ENCODE measurements at regions not wholly inside any gene's neighbourhood (a gene's known extent, or its start where the extent isn't known, plus 50 kb on each side); places are given as distances from the start of the nearest gene placed in this dataset.
"Not testable (repeated sequence)": the region's sequence is repeated elsewhere in the genome, so short reads cannot be mapped to it uniquely, and the experiment has no call there.

- no peaks in the 10 kb centered on the region for H3K27me3 Mint-ChIP-seq (ENCODE audit: low read depth in 3 of 3)
- no peak overlapping the region for H3K4me3 Mint-ChIP-seq
- H3K36me3 Mint-ChIP-seq, result no peaks in the 10 kb centered on the region
- no peaks in the 10 kb centered on the region for H3K4me1 Mint-ChIP-seq
- DNase-seq, result no peak
- H3K9me3 Mint-ChIP-seq, result peaks cover 3 to 29% (median 10%) of the 10 kb centered on the region in 6 donors
- no peak overlapping the region for H3K27ac Mint-ChIP-seq
Observed at GRCh38 chr4:66804979-66805378, 740.3 kb downstream of the CENPC start.

- Mint-ChIP-seq H3K4me3 (no peak overlapping the region), H3K4me1 (no peaks in the 10 kb centered on the region), H3K27ac (no peak overlapping the region), H3K9me3 (peaks cover 0 to 11% (median 7%) of the 10 kb centered on the region in 6 donors), H3K36me3 (no peaks in the 10 kb centered on the region), H3K27me3 (ENCODE audit: low read depth in 3 of 3) (no peaks in the 10 kb centered on the region)
- no peak for DNase-seq
Observed at GRCh38 chr4:66797608-66798007, 747.7 kb downstream of the CENPC start.

- H3K27me3 Mint-ChIP-seq (ENCODE audit: low read depth in 3 of 3), result no peaks in the 10 kb centered on the region
- H3K36me3 Mint-ChIP-seq, result no peaks in the 10 kb centered on the region
- H3K9me3 Mint-ChIP-seq, result peaks cover 0 to 10% (median 5%) of the 10 kb centered on the region in 6 donors
- no peak overlapping the region for H3K4me3 Mint-ChIP-seq
- H3K4me1 Mint-ChIP-seq, result no peaks in the 10 kb centered on the region
- H3K27ac Mint-ChIP-seq, result no peak overlapping the region
- DNase-seq, result no peak
Observed at GRCh38 chr4:66795724-66796123, 749.6 kb downstream of the CENPC start.

- DNase-seq, result no peak
- Mint-ChIP-seq H3K4me3 (no peak overlapping the region), H3K9me3 (peaks cover 0 to 11% (median 6%) of the 10 kb centered on the region in 6 donors), H3K27ac (no peak overlapping the region), H3K4me1 (no peaks in the 10 kb centered on the region), H3K36me3 (no peaks in the 10 kb centered on the region), H3K27me3 (ENCODE audit: low read depth in 3 of 3) (no peaks in the 10 kb centered on the region)
Observed at GRCh38 chr4:66794390-66795034, 750.8 kb downstream of the CENPC start.

GRCh38 chr4:66791686-66792085 lies 753.6 kb downstream of the CENPC start:
- Mint-ChIP-seq H3K4me1 (no peaks in the 10 kb centered on the region), H3K4me3 (no peak overlapping the region)

GRCh38 chr4:66785479-66785878 lies 759.8 kb downstream of the CENPC start:
- peaks cover 0 to 2% (median 0%) of the 10 kb centered on the region in 3 donors for H3K27me3 Mint-ChIP-seq (ENCODE audit: low read depth in 3 of 3)
- H3K36me3 Mint-ChIP-seq, result no peaks in the 10 kb centered on the region
- H3K4me3 Mint-ChIP-seq, result no peak overlapping the region
- H3K9me3 Mint-ChIP-seq, result peaks cover 2 to 16% (median 9%) of the 10 kb centered on the region in 6 donors
- H3K27ac Mint-ChIP-seq, result no peak overlapping the region
- no peaks in the 10 kb centered on the region for H3K4me1 Mint-ChIP-seq
- DNase-seq, result no peak

More at GRCh38 chr4:66791686-66792085, 753.6 kb downstream of the CENPC start:
- Mint-ChIP-seq H3K36me3 (no peaks in the 10 kb centered on the region), H3K27ac (no peak overlapping the region), H3K27me3 (ENCODE audit: low read depth in 3 of 3) (peaks cover 0 to 2% (median 0%) of the 10 kb centered on the region in 3 donors), H3K9me3 (peaks cover 2 to 14% (median 6%) of the 10 kb centered on the region in 6 donors)
- no peak for DNase-seq

- not testable (repeated sequence) for H3K4me3 Mint-ChIP-seq; H3K27ac Mint-ChIP-seq; H3K27me3 Mint-ChIP-seq (ENCODE audit: low read depth in 3 of 3); H3K4me1 Mint-ChIP-seq; DNase-seq; H3K36me3 Mint-ChIP-seq
- peaks cover 3 to 26% (median 16%) of the 10 kb centered on the region in 6 donors for H3K9me3 Mint-ChIP-seq
Observed at GRCh38 chr4:66782751-66783150, 762.6 kb downstream of the CENPC start.

GRCh38 chr4:66777097-66777496 lies 768.2 kb downstream of the CENPC start:
- no peaks in the 10 kb centered on the region for H3K4me1 Mint-ChIP-seq
- no peak for DNase-seq
- H3K27me3 Mint-ChIP-seq (ENCODE audit: low read depth in 3 of 3), result no peaks in the 10 kb centered on the region
- peaks cover 1 to 34% (median 17%) of the 10 kb centered on the region in 6 donors for H3K9me3 Mint-ChIP-seq
- no peak overlapping the region for H3K27ac Mint-ChIP-seq
- H3K4me3 Mint-ChIP-seq, result no peak overlapping the region
- no peaks in the 10 kb centered on the region for H3K36me3 Mint-ChIP-seq

GRCh38 chr4:66769441-66769840 lies 775.9 kb downstream of the CENPC start:
- Mint-ChIP-seq H3K36me3 (no peaks in the 10 kb centered on the region), H3K27me3 (ENCODE audit: low read depth in 3 of 3) (peaks cover 0 to 2% (median 0%) of the 10 kb centered on the region in 3 donors), H3K4me3 (no peak overlapping the region), H3K4me1 (no peaks in the 10 kb centered on the region), H3K9me3 (peaks cover 0 to 40% (median 13%) of the 10 kb centered on the region in 6 donors), H3K27ac (no peak overlapping the region)
- DNase-seq, result no peak

- H3K4me3 Mint-ChIP-seq, result no peak overlapping the region
- H3K27ac Mint-ChIP-seq, result no peak overlapping the region
- H3K9me3 Mint-ChIP-seq, result peaks cover 0 to 40% (median 19%) of the 10 kb centered on the region in 6 donors
- no peaks in the 10 kb centered on the region for H3K36me3 Mint-ChIP-seq
- H3K27me3 Mint-ChIP-seq (ENCODE audit: low read depth in 3 of 3), result peaks cover 0 to 2% (median 0%) of the 10 kb centered on the region in 3 donors
- DNase-seq, result no peak
- no peaks in the 10 kb centered on the region for H3K4me1 Mint-ChIP-seq
Observed at GRCh38 chr4:66767442-66767841, 777.9 kb downstream of the CENPC start.

GRCh38 chr4:66766557-66766956 lies 778.7 kb downstream of the CENPC start:
- peaks cover 0 to 2% (median 0%) of the 10 kb centered on the region in 3 donors for H3K27me3 Mint-ChIP-seq (ENCODE audit: low read depth in 3 of 3)
- no peak overlapping the region for H3K27ac Mint-ChIP-seq
- H3K36me3 Mint-ChIP-seq, result no peaks in the 10 kb centered on the region
- DNase-seq, result no peak
- peaks cover 0 to 35% (median 14%) of the 10 kb centered on the region in 6 donors for H3K9me3 Mint-ChIP-seq
- no peaks in the 10 kb centered on the region for H3K4me1 Mint-ChIP-seq
- H3K4me3 Mint-ChIP-seq, result no peak overlapping the region

GRCh38 chr4:66750273-66750672 lies 795.0 kb downstream of the CENPC start:
- DNase-seq, result no peak
- Mint-ChIP-seq H3K27ac (no peak overlapping the region), H3K9me3 (peaks cover 3 to 35% (median 10%) of the 10 kb centered on the region in 6 donors), H3K4me1 (no peaks in the 10 kb centered on the region), H3K36me3 (no peaks in the 10 kb centered on the region), H3K27me3 (ENCODE audit: low read depth in 3 of 3) (peaks cover 0 to 3% (median 0%) of the 10 kb centered on the region in 3 donors), H3K4me3 (no peak overlapping the region)

GRCh38 chr4:66746918-66747317 lies 798.4 kb downstream of the CENPC start:
- H3K36me3 Mint-ChIP-seq; H3K27ac Mint-ChIP-seq; H3K27me3 Mint-ChIP-seq (ENCODE audit: low read depth in 3 of 3); H3K4me1 Mint-ChIP-seq; DNase-seq; H3K4me3 Mint-ChIP-seq: not testable (repeated sequence)
- H3K9me3 Mint-ChIP-seq, result peaks cover 2 to 55% (median 17%) of the 10 kb centered on the region in 6 donors

- peaks cover 0 to 4% (median 2%) of the 10 kb centered on the region in 3 donors for H3K27me3 Mint-ChIP-seq (ENCODE audit: low read depth in 3 of 3)
- no peak overlapping the region for H3K27ac Mint-ChIP-seq
- no peak for DNase-seq
- no peaks in the 10 kb centered on the region for H3K36me3 Mint-ChIP-seq
- H3K4me1 Mint-ChIP-seq, result no peaks in the 10 kb centered on the region
- no peak overlapping the region for H3K4me3 Mint-ChIP-seq
- H3K9me3 Mint-ChIP-seq, result peaks cover 1 to 49% (median 21%) of the 10 kb centered on the region in 6 donors
Observed at GRCh38 chr4:66741081-66741480, 804.2 kb downstream of the CENPC start.

GRCh38 chr4:66736606-66737005 lies 808.7 kb downstream of the CENPC start:
- peaks cover 0 to 7% (median 0%) of the 10 kb centered on the region in 3 donors for H3K36me3 Mint-ChIP-seq
- H3K9me3 Mint-ChIP-seq, result peaks cover 4 to 27% (median 12%) of the 10 kb centered on the region in 6 donors
- no peak overlapping the region for H3K4me3 Mint-ChIP-seq
- no peaks in the 10 kb centered on the region for H3K4me1 Mint-ChIP-seq
- peaks cover 0 to 3% (median 0%) of the 10 kb centered on the region in 3 donors for H3K27me3 Mint-ChIP-seq (ENCODE audit: low read depth in 3 of 3)
- no peak for DNase-seq
- no peak overlapping the region for H3K27ac Mint-ChIP-seq

Data from immature natural killer cell (primary cell).